ENCODE measurements at regions not wholly inside any gene's neighbourhood (a gene's known extent, or its start where the extent isn't known, plus 50 kb on each side); places are given as distances from the start of the nearest gene placed in this dataset.

- no peak for DNase-seq (ENCODE audit: low read depth)
These were observed 77.4 kb upstream of the CCL2 start for GRCh38 chr17:34177642-34178041.

GRCh38 chr17:34178092-34178491, 77.0 kb upstream of the CCL2 start:
- DNase-seq (ENCODE audit: low read depth): no peak

GRCh38 chr17:34182036-34182803, 72.9 kb upstream of the CCL2 start:
- DNase-seq (ENCODE audit: low read depth): no peak

GRCh38 chr17:34195987-34196386, 59.1 kb upstream of the CCL2 start:
- no peak for DNase-seq (ENCODE audit: low read depth)

GRCh38 chr17:34198519-34198918, 56.6 kb upstream of the CCL2 start:
- no peak for DNase-seq (ENCODE audit: low read depth)

GRCh38 chr17:34199454-34199853, 55.6 kb upstream of the CCL2 start:
- no peak for DNase-seq (ENCODE audit: low read depth)

GRCh38 chr17:34199932-34200534, 55.1 kb upstream of the CCL2 start:
- DNase-seq (ENCODE audit: low read depth): peak; percentile 37

GRCh38 chr17:34201225-34201624, 53.9 kb upstream of the CCL2 start:
- DNase-seq (ENCODE audit: low read depth): no peak

GRCh38 chr17:34201767-34202166, 53.3 kb upstream of the CCL2 start:
- no peak for DNase-seq (ENCODE audit: low read depth)

GRCh38 chr17:34203018-34203638, 52.0 kb upstream of the CCL2 start:
- no peak for DNase-seq (ENCODE audit: low read depth)

- no peak for DNase-seq (ENCODE audit: low read depth)
These were observed 50.7 kb upstream of the CCL2 start for GRCh38 chr17:34204402-34204801.

Measured in stimulated activated CD8-positive, alpha-beta memory T cell treated with anti-CD3 and anti-CD28 coated beads, Interleukin-7, amount 100 ng/mL, for 24 hours (primary cell).